Gastrocnemius medialis (tissue), 4 donors: ENCODE measurements at regions not wholly inside any gene's neighbourhood (a gene's known extent, or its start where the extent isn't known, plus 50 kb on each side); places are given as distances from the start of the nearest gene placed in this dataset.

ENCODE experiments used
- CTCF ChIP-seq, 5 experiments: fragments of 450-650 bp in 3 of 5; fragments of 200-600 bp in 2 of 5; sonication (generic) in 2 of 5; IDR thresholded peaks in 4 of 5; conservative IDR thresholded peaks in 1 of 5; 1 replicate in 4 of 5; 2 replicates in 1 of 5; pipeline ENCODE4 v1.5.1; 2016 to 2019; ENCODE audit warnings: antibody characterized with exemption in 5 of 5, mild to moderate bottlenecking in 3 of 5, moderate library complexity in 3 of 5
- POLR2A ChIP-seq, 2 donors: fragments of 450-650 bp; IDR thresholded peaks; one replicate each; pipeline ENCODE4 v1.6.1; 2017; ENCODE audit warnings: antibody characterized with exemption in 2 of 2, mild to moderate bottlenecking in 2 of 2, moderate library complexity in 2 of 2

DNA sequence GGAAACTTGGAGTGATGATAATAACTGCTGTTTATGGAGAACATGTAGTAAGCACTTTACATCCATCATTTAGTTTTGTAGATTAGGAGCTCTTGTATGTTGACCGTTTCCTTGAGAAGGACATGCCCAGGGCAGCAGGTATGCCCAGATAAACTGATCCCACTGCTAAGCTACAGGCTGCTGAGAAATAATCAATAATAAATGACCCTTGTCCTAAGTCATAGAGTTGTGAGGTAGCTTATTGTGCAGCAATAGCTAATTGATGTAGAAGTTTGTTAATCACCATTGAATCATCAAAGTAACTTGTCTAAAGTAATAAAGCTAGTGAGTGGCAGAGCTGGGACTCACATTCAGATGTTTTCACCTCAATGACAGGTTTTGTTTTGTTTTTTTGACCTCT, 287.2 kb upstream of the CYRIA start:
- TF ChIP-seq CTCF (IDR thresholded peaks at IDR 0.05 in 4 of 5, conservative IDR thresholded peaks at IDR 0.05 in 1 of 5) (no peak), POLR2A (IDR thresholded peaks at IDR 0.05) (no peak)
